IPS-20b (cell line): ENCODE measurements at regions not wholly inside any gene's neighbourhood (a gene's known extent, or its start where the extent isn't known, plus 50 kb on each side); places are given as distances from the start of the nearest gene placed in this dataset.
A peak's percentile ranks its signal among the peaks of the same experiment; 100 is the strongest.
"Not testable (repeated sequence)": the region's sequence is repeated elsewhere in the genome, so short reads cannot be mapped to it uniquely, and the experiment has no call there.

Experiments used
- H3K27ac ChIP-seq: one replicate; pipeline ENCODE4 v1.5.1; 2013; ENCODE audit warnings: low read length
- H3K27me3 ChIP-seq: 2 replicates; pipeline ENCODE4 v1.6.1; 2013; ENCODE audit warnings: mild to moderate bottlenecking, low read length, inconsistent platforms; ENCODE audit not compliant: insufficient read depth
- H3K36me3 ChIP-seq: 2 replicates; pipeline ENCODE4 v1.6.1; 2013; ENCODE audit warnings: low read depth, mild to moderate bottlenecking, inconsistent platforms, low read length, moderate library complexity; ENCODE audit not compliant: insufficient read depth
- H3K4me1 ChIP-seq: 2 replicates; pipeline ENCODE4 v1.6.1; 2013; ENCODE audit warnings: mild to moderate bottlenecking, control low read depth, inconsistent platforms, low read length, moderate library complexity; ENCODE audit not compliant: insufficient read depth
- H3K4me3 ChIP-seq: 2 replicates; pipeline ENCODE4 v1.5.1; 2013; ENCODE audit warnings: mild to moderate bottlenecking, low read length, inconsistent platforms
- H3K9ac ChIP-seq: 2 replicates; pipeline ENCODE4 v1.6.1; 2013; ENCODE audit warnings: low read depth, mild to moderate bottlenecking, inconsistent platforms, low read length, moderate library complexity
- H3K9me3 ChIP-seq: 2 replicates; pipeline ENCODE4 v1.6.1; 2013; ENCODE audit warnings: mild to moderate bottlenecking, low read depth, low read length, inconsistent platforms; ENCODE audit not compliant: insufficient read depth

- Histone ChIP-seq H3K9ac (no peak overlapping the region), H3K4me1 (no peaks in the 10 kb centered on the region; the same call in 1 of the 2 replicates), H3K27me3 (no peaks in the 10 kb centered on the region), H3K27ac (no peak overlapping the region), H3K4me3 (no peak overlapping the region), H3K36me3 (no peaks in the 10 kb centered on the region), H3K9me3 (peaks cover 4% of the 10 kb centered on the region; the same call in 1 of the 2 replicates)
Observed at GRCh38 chr1:8226747-8227146, 91.2 kb upstream of the SLC45A1 start.

DNA sequence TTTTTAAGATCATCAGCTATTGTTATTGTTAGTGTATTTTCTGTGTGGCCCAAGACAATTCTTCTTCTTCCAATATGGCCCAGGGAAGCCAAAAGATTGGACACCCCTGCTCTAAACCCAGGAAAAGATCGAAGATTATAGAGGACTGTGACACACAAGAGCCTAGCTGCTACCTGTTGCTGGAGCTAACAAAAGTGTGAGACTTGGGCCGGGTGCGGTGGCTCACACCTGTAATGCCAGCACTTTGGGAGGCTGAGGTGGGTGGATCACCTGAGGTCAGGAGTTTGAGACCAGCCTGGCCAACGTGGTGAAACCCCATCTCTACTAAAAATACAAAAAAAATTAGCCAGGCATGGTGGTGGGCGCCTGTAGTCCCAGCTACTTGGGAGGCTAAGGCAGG is 91.9 kb upstream of the SLC45A1 start:
- H3K27ac ChIP-seq, H3K4me3 ChIP-seq, H3K9me3 ChIP-seq, H3K4me1 ChIP-seq, H3K36me3 ChIP-seq, H3K9ac ChIP-seq, H3K27me3 ChIP-seq: not testable (repeated sequence)

DNA sequence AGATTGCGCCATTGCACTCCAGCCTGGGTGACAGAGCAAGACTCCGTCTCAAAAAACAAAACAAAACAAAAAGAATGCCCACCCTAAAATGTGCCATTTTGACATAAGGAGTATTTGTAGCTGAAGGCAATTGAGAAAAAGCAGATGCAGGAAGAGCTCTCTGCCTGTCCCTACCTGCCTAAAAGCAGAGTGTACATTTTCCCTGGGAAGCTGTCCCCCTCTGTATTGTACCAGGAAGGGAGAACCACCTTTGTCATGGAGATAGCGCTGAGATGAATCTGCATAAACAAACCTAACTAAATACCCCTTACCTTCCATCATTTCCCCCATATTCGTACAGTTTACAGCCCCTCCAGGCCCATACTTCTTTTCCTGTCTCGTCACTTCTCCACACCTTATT is 94.4 kb upstream of the SLC45A1 start:
- H3K27ac ChIP-seq: no peak overlapping the region
- H3K9ac ChIP-seq: no peak overlapping the region
- no peaks in the 10 kb centered on the region; the same call in 1 of the 2 replicates for H3K4me1 ChIP-seq
- peaks cover 5% of the 10 kb centered on the region; the same call in 1 of the 2 replicates for H3K27me3 ChIP-seq
- H3K4me3 ChIP-seq: no peak overlapping the region
- H3K36me3 ChIP-seq: no peaks in the 10 kb centered on the region
- peaks cover 4% of the 10 kb centered on the region; the same call in 1 of the 2 replicates for H3K9me3 ChIP-seq

DNA sequence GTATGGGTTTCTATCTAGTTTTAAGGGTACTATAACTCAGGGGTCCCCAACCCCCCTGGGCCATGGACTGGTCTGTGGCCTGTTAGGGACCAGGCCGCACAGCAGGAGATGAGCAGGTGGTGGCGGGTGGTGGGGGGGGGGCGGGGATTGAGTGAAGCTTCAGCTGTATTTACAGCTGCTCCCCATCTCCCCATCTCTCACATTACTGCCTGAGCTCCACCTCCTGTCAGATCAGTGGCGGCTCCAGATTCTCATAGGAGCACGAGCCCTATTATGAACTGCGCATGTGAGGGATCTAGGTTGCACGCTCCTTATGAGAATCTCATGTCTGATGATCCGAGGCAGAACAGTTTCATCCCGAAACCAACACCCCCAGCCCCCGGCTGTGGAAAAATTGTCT is 95.1 kb upstream of the SLC45A1 start:
- Histone ChIP-seq H3K4me1 (no peaks in the 10 kb centered on the region; the same call in 1 of the 2 replicates), H3K36me3 (no peaks in the 10 kb centered on the region), H3K27me3 (peaks cover 10% of the 10 kb centered on the region; the same call in 1 of the 2 replicates), H3K4me3 (no peak overlapping the region), H3K9ac (no peak overlapping the region), H3K27ac (no peak overlapping the region), H3K9me3 (no peaks in the 10 kb centered on the region)

GRCh38 chr1:8219530-8219929 is 98.4 kb upstream of the SLC45A1 start:
- Histone ChIP-seq H3K4me1 (peaks cover 8% of the 10 kb centered on the region), H3K27ac (no peak overlapping the region), H3K9me3 (no peaks in the 10 kb centered on the region), H3K36me3 (no peaks in the 10 kb centered on the region), H3K9ac (no peak overlapping the region), H3K4me3 (no peak overlapping the region), H3K27me3 (peaks cover 20% of the 10 kb centered on the region; the same call in 1 of the 2 replicates)

- Histone ChIP-seq H3K4me1 (peaks cover 8% of the 10 kb centered on the region), H3K27ac (no peak overlapping the region), H3K36me3 (no peaks in the 10 kb centered on the region), H3K9ac (no peak overlapping the region), H3K9me3 (no peaks in the 10 kb centered on the region), H3K27me3 (peaks cover 20% of the 10 kb centered on the region; the same call in 1 of the 2 replicates), H3K4me3 (no peak overlapping the region)
Observed at GRCh38 chr1:8218351-8219092, 99.4 kb upstream of the SLC45A1 start.

GRCh38 chr1:8217809-8218208 is 100.1 kb upstream of the SLC45A1 start:
- Histone ChIP-seq H3K4me1 (peaks cover 8% of the 10 kb centered on the region), H3K36me3 (no peaks in the 10 kb centered on the region), H3K27ac (no peak overlapping the region), H3K4me3 (peak overlapping the region; percentile 51; the same call in 1 of the 2 replicates), H3K27me3 (peaks cover 20% of the 10 kb centered on the region; the same call in 1 of the 2 replicates), H3K9me3 (no peaks in the 10 kb centered on the region), H3K9ac (peak overlapping the region; percentile 20; the same call in 1 of the 2 replicates)

GRCh38 chr1:8217011-8217711 is 100.8 kb upstream of the SLC45A1 start:
- Histone ChIP-seq H3K9me3 (no peaks in the 10 kb centered on the region), H3K27me3 (peaks cover 20% of the 10 kb centered on the region; the same call in 1 of the 2 replicates), H3K4me3 (peak overlapping the region; percentile 51; the same call in 1 of the 2 replicates), H3K36me3 (no peaks in the 10 kb centered on the region), H3K27ac (no peak overlapping the region), H3K4me1 (peaks cover 8% of the 10 kb centered on the region), H3K9ac (peak overlapping the region; percentile 25; the same call in 1 of the 2 replicates)

GRCh38 chr1:8216005-8216404 is 101.9 kb upstream of the SLC45A1 start:
- H3K4me3 ChIP-seq: no peak overlapping the region
- H3K27ac ChIP-seq: no peak overlapping the region
- no peaks in the 10 kb centered on the region for H3K9me3 ChIP-seq
- no peak overlapping the region for H3K9ac ChIP-seq
- H3K27me3 ChIP-seq: peaks cover 20% of the 10 kb centered on the region; the same call in 1 of the 2 replicates
- no peaks in the 10 kb centered on the region for H3K36me3 ChIP-seq
- peaks cover 8% of the 10 kb centered on the region for H3K4me1 ChIP-seq

GRCh38 chr1:8214501-8215173 is 103.3 kb upstream of the SLC45A1 start:
- H3K9ac ChIP-seq: no peak overlapping the region
- H3K4me1 ChIP-seq: peaks cover 8% of the 10 kb centered on the region
- no peaks in the 10 kb centered on the region for H3K9me3 ChIP-seq
- H3K27me3 ChIP-seq: peaks cover 20% of the 10 kb centered on the region; the same call in 1 of the 2 replicates
- H3K27ac ChIP-seq: no peak overlapping the region
- no peaks in the 10 kb centered on the region for H3K36me3 ChIP-seq
- no peak overlapping the region for H3K4me3 ChIP-seq

DNA sequence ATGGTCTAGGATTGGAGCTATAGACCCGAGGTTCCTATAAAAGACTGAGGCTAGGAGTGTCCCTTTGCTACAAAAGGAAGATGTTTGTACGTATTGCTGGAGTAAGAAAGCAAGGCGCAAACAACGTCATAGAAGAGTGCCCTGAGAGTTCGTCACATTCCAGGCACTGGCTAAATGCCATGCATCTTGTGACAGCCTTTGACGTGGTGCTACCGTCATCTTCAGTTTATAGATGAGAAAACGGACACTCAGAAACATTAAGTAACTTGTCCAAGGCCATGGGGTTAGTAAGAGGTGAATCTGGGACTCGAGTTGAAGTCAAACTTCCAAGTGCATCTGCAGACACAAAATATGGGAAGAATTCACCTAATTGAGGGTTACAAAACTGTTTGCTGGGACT is 104.2 kb upstream of the SLC45A1 start:
- H3K9me3 ChIP-seq: no peaks in the 10 kb centered on the region

More for the DNA sequence above, 104.2 kb upstream of the SLC45A1 start:
- Histone ChIP-seq H3K4me1 (peaks cover 8% of the 10 kb centered on the region), H3K9ac (no peak overlapping the region), H3K36me3 (no peaks in the 10 kb centered on the region), H3K27me3 (peaks cover 17% of the 10 kb centered on the region; the same call in 1 of the 2 replicates), H3K4me3 (no peak overlapping the region), H3K27ac (no peak overlapping the region)
